ENCODE measurements at regions not wholly inside any gene's neighbourhood (a gene's known extent, or its start where the extent isn't known, plus 50 kb on each side); places are given as distances from the start of the nearest gene placed in this dataset.

DNA sequence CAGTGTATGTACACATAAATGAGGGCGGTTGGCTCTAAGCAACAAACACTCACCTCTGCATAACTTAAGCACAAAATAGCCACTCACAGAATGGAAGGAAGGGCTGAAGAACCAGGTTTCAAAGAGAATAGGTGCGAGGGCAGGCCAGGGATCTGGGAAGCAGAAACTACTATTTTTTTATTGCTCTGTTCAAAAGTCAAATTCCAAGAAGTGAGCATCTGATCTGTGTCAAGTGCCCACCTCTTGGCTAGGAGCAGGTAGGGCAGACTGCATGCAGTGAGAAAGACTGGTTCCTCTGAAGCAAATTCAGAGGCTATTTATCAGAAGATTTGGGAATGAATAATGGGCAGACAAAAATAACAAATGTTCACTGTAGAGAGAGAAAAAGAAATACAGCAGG lies 336.4 kb upstream of the CTNNB1 start:
- Histone ChIP-seq H3K79me2 (ENCODE audit: control insufficient read depth, insufficient read depth, low read length, poor library complexity) (no peaks in the 10 kb centered on the region), H3K9me3 (ENCODE audit: insufficient read depth, low read depth, low read length) (no peaks in the 10 kb centered on the region), H3K4me3 (ENCODE audit: low read depth, low read length) (no peak overlapping the region), H3K23ac (ENCODE audit: low read length) (no peak overlapping the region), H2BK5ac (ENCODE audit: low read depth, low read length, poor library complexity) (no peak overlapping the region), H3K4me2 (ENCODE audit: low read length) (no peak overlapping the region), H2BK12ac (ENCODE audit: low read length) (no peak overlapping the region), H3K36me3 (ENCODE audit: control insufficient read depth in 1 of 2, insufficient read depth in 2 of 2, low read length in 2 of 2) (no peaks in the 10 kb centered on the region), H3K27me3 (ENCODE audit: insufficient read depth, low read length) (no peaks in the 10 kb centered on the region), H3K4ac (ENCODE audit: low read depth, low read length) (no peak overlapping the region), H3K14ac (ENCODE audit: low read length) (no peak overlapping the region), H3K27ac (ENCODE audit: low read depth, low read length) (no peak overlapping the region), H4K91ac (ENCODE audit: low read depth, low read length) (no peak overlapping the region), H3K79me1 (ENCODE audit: low read length) (no peaks in the 10 kb centered on the region), H2AFZ (ENCODE audit: insufficient read depth, low read length, poor library complexity) (no peak overlapping the region), H4K12ac (ENCODE audit: low read depth, low read length) (no peak overlapping the region), H4K8ac (ENCODE audit: low read depth, low read length) (no peak overlapping the region), H2BK120ac (ENCODE audit: insufficient read depth, low read length, poor library complexity) (no peak overlapping the region), H3K9ac (ENCODE audit: low read length) (no peak overlapping the region), H3K4me1 (ENCODE audit: control insufficient read depth in 1 of 2, insufficient read depth in 2 of 2, low read length in 2 of 2) (no peaks in the 10 kb centered on the region), H3K18ac (ENCODE audit: low read length) (no peak overlapping the region), H2AK5ac (ENCODE audit: low read length) (no peak overlapping the region)
- no CpG with 5 or more reads among the region's 2 CpGs for WGBS (ENCODE audit: extremely low coverage, insufficient coverage, insufficient read length)
- DNase-seq: no peak

DNA sequence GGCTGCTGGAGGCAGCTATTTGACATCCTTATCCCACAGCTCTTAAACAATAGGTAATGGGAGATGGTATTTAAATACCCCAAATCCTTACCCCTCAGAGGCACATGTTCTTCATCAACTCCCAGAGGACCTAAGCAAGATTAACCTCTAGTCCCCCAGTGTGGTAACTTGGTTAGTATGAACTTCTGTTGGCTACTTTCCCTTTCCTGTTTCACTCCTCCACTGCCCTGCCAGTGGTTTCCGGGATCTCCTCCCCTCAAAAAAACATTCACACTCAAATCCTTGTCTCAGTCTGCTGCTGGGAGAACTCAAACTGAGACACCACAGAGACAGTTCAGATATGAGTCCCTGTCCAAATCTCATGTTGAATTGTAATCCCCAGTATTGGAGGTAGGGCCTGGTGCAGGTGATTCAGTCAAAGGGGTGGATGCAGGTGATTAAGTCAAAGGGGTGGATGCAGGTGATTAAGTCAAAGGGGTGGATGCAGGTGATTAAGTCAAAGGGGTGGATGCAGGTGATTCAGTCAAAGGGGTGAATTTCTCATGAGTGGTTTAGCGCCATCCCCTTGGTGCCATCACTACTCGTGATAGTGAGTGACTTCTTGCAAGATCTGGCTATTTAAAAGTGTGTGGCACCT lies 335.0 kb upstream of the CTNNB1 start:
- no peak overlapping the region for H2BK5ac ChIP-seq (ENCODE audit: low read depth, low read length, poor library complexity)
- WGBS (ENCODE audit: extremely low coverage, insufficient coverage, insufficient read length): no CpG with 5 or more reads among the region's 3 CpGs

DNA sequence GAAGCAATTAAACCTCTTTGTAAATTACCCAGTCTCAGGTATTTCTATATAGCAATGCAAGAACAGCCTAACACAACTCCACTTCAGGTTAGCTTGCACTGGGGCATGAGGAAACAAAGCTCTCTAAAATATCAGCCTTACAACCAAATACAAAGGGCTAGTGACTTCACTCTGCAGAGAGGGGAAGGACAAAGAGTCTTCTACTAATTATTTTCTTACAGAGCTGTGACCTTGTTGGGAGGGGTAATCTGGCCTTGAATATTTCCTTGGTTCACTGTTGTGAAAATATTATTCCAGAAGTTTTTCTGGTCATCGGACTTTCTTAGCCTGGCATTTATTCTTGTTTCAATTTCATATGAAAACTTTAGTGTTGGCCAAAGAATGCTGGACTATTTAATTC lies 334.4 kb upstream of the CTNNB1 start:
- H2BK120ac ChIP-seq (ENCODE audit: insufficient read depth, low read length, poor library complexity): no peak overlapping the region
- H3K27me3 ChIP-seq (ENCODE audit: insufficient read depth, low read length): no peaks in the 10 kb centered on the region
- H3K4ac ChIP-seq (ENCODE audit: low read depth, low read length): no peak overlapping the region
- no peak overlapping the region for H3K9ac ChIP-seq (ENCODE audit: low read length)
- H3K4me3 ChIP-seq (ENCODE audit: low read depth, low read length): no peak overlapping the region
- no peaks in the 10 kb centered on the region for H3K79me1 ChIP-seq (ENCODE audit: low read length)
- H2AK5ac ChIP-seq (ENCODE audit: low read length): no peak overlapping the region
- no peaks in the 10 kb centered on the region for H3K79me2 ChIP-seq (ENCODE audit: control insufficient read depth, insufficient read depth, low read length, poor library complexity)
- H4K91ac ChIP-seq (ENCODE audit: low read depth, low read length): no peak overlapping the region
- H3K27ac ChIP-seq (ENCODE audit: low read depth, low read length): no peak overlapping the region
- no peaks in the 10 kb centered on the region for H3K36me3 ChIP-seq (ENCODE audit: control insufficient read depth in 1 of 2, insufficient read depth in 2 of 2, low read length in 2 of 2)
- no CpG with 5 or more reads among the region's 1 CpG for WGBS (ENCODE audit: extremely low coverage, insufficient coverage, insufficient read length)
- no peak overlapping the region for H3K4me2 ChIP-seq (ENCODE audit: low read length)
- no peaks in the 10 kb centered on the region for H3K9me3 ChIP-seq (ENCODE audit: insufficient read depth, low read depth, low read length)
- H4K8ac ChIP-seq (ENCODE audit: low read depth, low read length): no peak overlapping the region
- no peak for DNase-seq
- no peak overlapping the region for H3K23ac ChIP-seq (ENCODE audit: low read length)
- no peak overlapping the region for H2BK12ac ChIP-seq (ENCODE audit: low read length)
- no peak overlapping the region for H2BK5ac ChIP-seq (ENCODE audit: low read depth, low read length, poor library complexity)
- H2AFZ ChIP-seq (ENCODE audit: insufficient read depth, low read length, poor library complexity): no peak overlapping the region
- H3K4me1 ChIP-seq (ENCODE audit: control insufficient read depth in 1 of 2, insufficient read depth in 2 of 2, low read length in 2 of 2): peaks cover 8 to 9% of the 10 kb centered on the region in 2 experiments
- no peak overlapping the region for H3K18ac ChIP-seq (ENCODE audit: low read length)
- H3K14ac ChIP-seq (ENCODE audit: low read length): no peak overlapping the region
- H4K12ac ChIP-seq (ENCODE audit: low read depth, low read length): no peak overlapping the region

More for the DNA sequence above, 335.0 kb upstream of the CTNNB1 start:
- Histone ChIP-seq H3K4ac (ENCODE audit: low read depth, low read length) (no peak overlapping the region), H2AK5ac (ENCODE audit: low read length) (no peak overlapping the region), H4K91ac (ENCODE audit: low read depth, low read length) (no peak overlapping the region), H3K4me3 (ENCODE audit: low read depth, low read length) (no peak overlapping the region), H2BK12ac (ENCODE audit: low read length) (no peak overlapping the region), H4K8ac (ENCODE audit: low read depth, low read length) (no peak overlapping the region), H3K79me2 (ENCODE audit: control insufficient read depth, insufficient read depth, low read length, poor library complexity) (no peaks in the 10 kb centered on the region), H2AFZ (ENCODE audit: insufficient read depth, low read length, poor library complexity) (no peak overlapping the region), H3K27me3 (ENCODE audit: insufficient read depth, low read length) (no peaks in the 10 kb centered on the region), H3K79me1 (ENCODE audit: low read length) (no peaks in the 10 kb centered on the region), H3K18ac (ENCODE audit: low read length) (no peak overlapping the region), H3K9me3 (ENCODE audit: insufficient read depth, low read depth, low read length) (no peaks in the 10 kb centered on the region), H3K14ac (ENCODE audit: low read length) (no peak overlapping the region), H3K4me2 (ENCODE audit: low read length) (no peak overlapping the region), H2BK120ac (ENCODE audit: insufficient read depth, low read length, poor library complexity) (no peak overlapping the region), H3K23ac (ENCODE audit: low read length) (no peak overlapping the region), H3K27ac (ENCODE audit: low read depth, low read length) (no peak overlapping the region), H3K36me3 (ENCODE audit: control insufficient read depth in 1 of 2, insufficient read depth in 2 of 2, low read length in 2 of 2) (no peaks in the 10 kb centered on the region), H3K9ac (ENCODE audit: low read length) (no peak overlapping the region), H3K4me1 (ENCODE audit: control insufficient read depth in 1 of 2, insufficient read depth in 2 of 2, low read length in 2 of 2) (peaks cover 4 to 6% of the 10 kb centered on the region in 2 experiments), H4K12ac (ENCODE audit: low read depth, low read length) (no peak overlapping the region)
- no peak for DNase-seq

DNA sequence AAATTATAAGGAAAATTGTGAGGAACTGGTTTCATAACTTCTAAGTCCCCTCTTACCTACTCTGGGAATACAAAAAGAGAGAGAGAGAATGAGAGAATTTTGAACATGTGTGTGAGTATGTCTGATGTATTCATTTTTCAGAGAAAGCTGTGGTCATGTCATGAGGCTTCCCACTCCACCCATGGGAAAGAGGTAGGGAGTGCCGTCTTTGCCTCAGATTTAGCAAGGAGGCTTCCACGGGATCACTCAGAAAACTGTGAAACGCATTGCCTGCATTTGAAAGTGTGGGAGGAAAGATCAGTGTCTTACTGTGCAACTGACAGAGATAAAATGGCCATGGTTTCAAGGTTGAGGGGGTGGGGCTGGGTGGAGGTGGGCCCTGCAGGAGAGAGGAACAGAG lies 331.5 kb upstream of the CTNNB1 start:
- Histone ChIP-seq H3K23ac (ENCODE audit: low read length) (no peak overlapping the region), H4K91ac (ENCODE audit: low read depth, low read length) (no peak overlapping the region), H3K27me3 (ENCODE audit: insufficient read depth, low read length) (no peaks in the 10 kb centered on the region), H2BK12ac (ENCODE audit: low read length) (no peak overlapping the region), H3K4ac (ENCODE audit: low read depth, low read length) (no peak overlapping the region), H2AK5ac (ENCODE audit: low read length) (no peak overlapping the region), H3K9ac (ENCODE audit: low read length) (no peak overlapping the region), H3K4me2 (ENCODE audit: low read length) (no peak overlapping the region), H3K9me3 (ENCODE audit: insufficient read depth, low read depth, low read length) (no peaks in the 10 kb centered on the region), H3K27ac (ENCODE audit: low read depth, low read length) (no peak overlapping the region), H3K4me3 (ENCODE audit: low read depth, low read length) (no peak overlapping the region), H3K4me1 (ENCODE audit: control insufficient read depth in 1 of 2, insufficient read depth in 2 of 2, low read length in 2 of 2) (peaks cover 9 to 12% of the 10 kb centered on the region in 2 experiments), H4K8ac (ENCODE audit: low read depth, low read length) (no peak overlapping the region), H2BK5ac (ENCODE audit: low read depth, low read length, poor library complexity) (no peak overlapping the region), H2BK120ac (ENCODE audit: insufficient read depth, low read length, poor library complexity) (no peak overlapping the region), H3K79me1 (ENCODE audit: low read length) (no peaks in the 10 kb centered on the region), H3K79me2 (ENCODE audit: control insufficient read depth, insufficient read depth, low read length, poor library complexity) (no peaks in the 10 kb centered on the region), H3K14ac (ENCODE audit: low read length) (no peak overlapping the region), H3K18ac (ENCODE audit: low read length) (no peak overlapping the region), H2AFZ (ENCODE audit: insufficient read depth, low read length, poor library complexity) (no peak overlapping the region), H3K36me3 (ENCODE audit: control insufficient read depth in 1 of 2, insufficient read depth in 2 of 2, low read length in 2 of 2) (no peaks in the 10 kb centered on the region), H4K12ac (ENCODE audit: low read depth, low read length) (no peak overlapping the region)
- DNase-seq: no peak
- no CpG with 5 or more reads among the region's 3 CpGs for WGBS (ENCODE audit: extremely low coverage, insufficient coverage, insufficient read length)

Measured in trophoblast cell (in vitro differentiated cells and primary cell).